Fibroblast of lung (primary cell): ENCODE measurements at regions not wholly inside any gene's neighbourhood (a gene's known extent, or its start where the extent isn't known, plus 50 kb on each side); places are given as distances from the start of the nearest gene placed in this dataset.

Experiments used
- DNase-seq, 2 donors: peaks; one replicate each; pipeline versions ENCODE4 v3.0.0 to v3.0.0-alpha.2; 2010; ENCODE audit warnings: low read depth in 2 of 2
- H2AFZ ChIP-seq: 2 replicates; pipeline ENCODE4 v1.5.1; 2012; ENCODE audit warnings: low read length, control low read depth, inconsistent platforms
- H3K27ac ChIP-seq: 2 replicates; pipeline ENCODE4 v1.5.1; 2011; ENCODE audit warnings: low read length, control low read depth; ENCODE audit not compliant: insufficient read depth
- H3K27me3 ChIP-seq: 2 replicates; pipeline ENCODE4 v1.5.1; 2011; ENCODE audit warnings: mild to moderate bottlenecking, low read length; ENCODE audit not compliant: control insufficient read depth, insufficient read depth
- H3K36me3 ChIP-seq: 2 replicates; pipeline ENCODE4 v1.5.1; 2011; ENCODE audit warnings: low read length; ENCODE audit not compliant: control insufficient read depth, insufficient read depth
- H3K4me1 ChIP-seq: 2 replicates; pipeline ENCODE4 v1.5.1; 2011; ENCODE audit warnings: low read length; ENCODE audit not compliant: control insufficient read depth, insufficient read depth; ENCODE audit errors: extremely low read depth
- H3K4me2 ChIP-seq: 2 replicates; pipeline ENCODE4 v1.5.1; 2011; ENCODE audit warnings: low read length, control low read depth; ENCODE audit not compliant: insufficient read depth; ENCODE audit errors: extremely low read depth
- H3K4me3 ChIP-seq, 4 experiments: fragments of 200-600 bp in 1 of 4; sonication (generic) in 1 of 4; replicated peaks in 1 of 4; 2 replicates each; pipeline ENCODE4 v1.5.1; 2011 to 2016; ENCODE audit warnings: low read length in 4 of 4, low read depth in 3 of 4, mild to moderate bottlenecking in 3 of 4, control low read depth in 2 of 4, inconsistent platforms in 1 of 4, mixed read lengths in 1 of 4; ENCODE audit not compliant: insufficient read depth in 1 of 4; ENCODE audit errors: control extremely low read depth in 1 of 4
- H3K79me2 ChIP-seq: 2 replicates; pipeline ENCODE4 v1.5.1; 2012; ENCODE audit warnings: mild to moderate bottlenecking, low read length, inconsistent platforms; ENCODE audit not compliant: control insufficient read depth, insufficient read depth
- H3K9ac ChIP-seq: 2 replicates; pipeline ENCODE4 v1.5.1; 2011; ENCODE audit warnings: mild to moderate bottlenecking, low read length, control low read depth; ENCODE audit not compliant: insufficient read depth
- H3K9me3 ChIP-seq: 2 replicates; pipeline ENCODE4 v1.5.1; 2012; ENCODE audit warnings: low read depth, low read length; ENCODE audit not compliant: control insufficient read depth, insufficient read depth
- H4K20me1 ChIP-seq: 2 replicates; pipeline ENCODE4 v1.5.1; 2011; ENCODE audit warnings: low read length; ENCODE audit not compliant: control insufficient read depth, insufficient read depth; ENCODE audit errors: extremely low read depth
- CTCF ChIP-seq, 2 donors: IDR thresholded peaks in 1 of 2; conservative IDR thresholded peaks in 1 of 2; 1 replicate in 1 of 2; 2 replicates in 1 of 2; pipeline ENCODE4 v1.5.1; 2011 to 2012; ENCODE audit warnings: low read length in 2 of 2, control low read depth in 1 of 2, inconsistent platforms in 1 of 2, low read depth in 1 of 2, mild to moderate bottlenecking in 1 of 2
- EZH2 ChIP-seq: IDR thresholded peaks from 2 replicates; pipeline ENCODE4 v1.5.1; 2012; ENCODE audit warnings: low read length, control low read depth, mild to moderate bottlenecking; ENCODE audit errors: missing control alignments

DNA sequence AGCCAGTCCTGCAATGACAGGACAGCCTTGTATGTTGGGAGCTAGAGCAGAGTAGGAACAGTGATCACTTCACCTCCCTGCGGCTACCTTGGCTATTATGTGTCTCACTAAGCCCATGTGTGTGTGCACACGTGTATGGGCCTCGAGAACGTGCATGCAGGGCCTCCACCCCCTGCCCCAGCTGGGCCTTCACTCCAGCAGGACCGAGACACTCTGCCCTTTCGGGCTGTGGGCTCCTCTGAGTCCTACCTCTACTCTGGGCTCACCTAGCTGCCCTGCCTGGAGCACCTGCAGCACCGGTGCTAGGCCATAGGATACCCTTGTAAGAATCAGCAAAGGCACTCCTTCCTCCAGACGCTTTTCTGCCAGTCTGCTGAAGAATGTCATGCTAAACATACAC, 77.5 kb downstream of the LINGO1 start:
- no peak overlapping the region for H3K4me3 ChIP-seq
- H3K79me2 ChIP-seq = no peaks in the 10 kb centered on the region
- H3K27me3 ChIP-seq = no peaks in the 10 kb centered on the region
- H4K20me1 ChIP-seq = no peaks in the 10 kb centered on the region
- H3K4me2 ChIP-seq = no peak overlapping the region
- no peaks in the 10 kb centered on the region for H3K4me1 ChIP-seq
- H3K9ac ChIP-seq = no peak overlapping the region
- no peaks in the 10 kb centered on the region for H3K36me3 ChIP-seq
- no peak overlapping the region for H2AFZ ChIP-seq
- H3K9me3 ChIP-seq = no peaks in the 10 kb centered on the region
- TF ChIP-seq CTCF (conservative IDR thresholded peaks at IDR 0.05 in 1 of 2, IDR thresholded peaks at IDR 0.05 in 1 of 2; ENCODE audit: low read depth in 1 of 2, low read length in 2 of 2) (no peak), EZH2 (no peak)
- DNase-seq = no peak
- H3K27ac ChIP-seq = no peak overlapping the region

GRCh38 chr15:77554306-77555080, 78.2 kb downstream of the LINGO1 start:
- no peaks in the 10 kb centered on the region for H4K20me1 ChIP-seq
- no peaks in the 10 kb centered on the region for H3K79me2 ChIP-seq
- H3K9me3 ChIP-seq = no peaks in the 10 kb centered on the region
- no peaks in the 10 kb centered on the region for H3K4me1 ChIP-seq
- H3K9ac ChIP-seq = no peak overlapping the region
- no peaks in the 10 kb centered on the region for H3K27me3 ChIP-seq
- H2AFZ ChIP-seq = no peak overlapping the region
- no peak overlapping the region for H3K4me2 ChIP-seq
- no peak overlapping the region for H3K4me3 ChIP-seq
- no peak for TF ChIP-seq EZH2
- no peak for TF ChIP-seq CTCF (conservative IDR thresholded peaks at IDR 0.05 in 1 of 2, IDR thresholded peaks at IDR 0.05 in 1 of 2; ENCODE audit: low read depth in 1 of 2, low read length in 2 of 2)
- no peak overlapping the region for H3K27ac ChIP-seq
- DNase-seq = no peak
- H3K36me3 ChIP-seq = no peaks in the 10 kb centered on the region

GRCh38 chr15:77553695-77554094, 79.0 kb downstream of the LINGO1 start:
- Histone ChIP-seq H3K36me3 (no peaks in the 10 kb centered on the region), H2AFZ (no peak overlapping the region), H3K79me2 (no peaks in the 10 kb centered on the region), H3K9ac (no peak overlapping the region), H3K9me3 (no peaks in the 10 kb centered on the region), H3K27me3 (no peaks in the 10 kb centered on the region), H4K20me1 (no peaks in the 10 kb centered on the region), H3K4me1 (no peaks in the 10 kb centered on the region), H3K4me3 (no peak overlapping the region), H3K27ac (no peak overlapping the region), H3K4me2 (no peak overlapping the region)
- TF ChIP-seq CTCF (conservative IDR thresholded peaks at IDR 0.05 in 1 of 2, IDR thresholded peaks at IDR 0.05 in 1 of 2; ENCODE audit: low read depth in 1 of 2, low read length in 2 of 2) = no peak
- no peak for TF ChIP-seq EZH2
- no peak for DNase-seq
